HEK293 (cell line): ENCODE measurements at regions not wholly inside any gene's neighbourhood (a gene's known extent, or its start where the extent isn't known, plus 50 kb on each side); places are given as distances from the start of the nearest gene placed in this dataset.

ENCODE experiments used
- SP3 ChIP-seq: fragments of 450-650 bp; formaldehyde crosslinking; IDR thresholded peaks from 2 replicates; pipeline ENCODE4 v1.5.1; 2016; ENCODE audit warnings: missing biosample characterization, missing genetic modification characterization
- ZNF335 ChIP-seq: fragments of 450-650 bp; formaldehyde crosslinking; conservative IDR thresholded peaks from 2 replicates; pipeline ENCODE4 v1.5.1; 2016; ENCODE audit warnings: missing biosample characterization, missing genetic modification characterization
- ZNF416 ChIP-seq: fragments of 450-650 bp; formaldehyde crosslinking; IDR thresholded peaks from 2 replicates; pipeline ENCODE4 v1.5.1; 2016; ENCODE audit warnings: missing biosample characterization, missing genetic modification characterization

DNA sequence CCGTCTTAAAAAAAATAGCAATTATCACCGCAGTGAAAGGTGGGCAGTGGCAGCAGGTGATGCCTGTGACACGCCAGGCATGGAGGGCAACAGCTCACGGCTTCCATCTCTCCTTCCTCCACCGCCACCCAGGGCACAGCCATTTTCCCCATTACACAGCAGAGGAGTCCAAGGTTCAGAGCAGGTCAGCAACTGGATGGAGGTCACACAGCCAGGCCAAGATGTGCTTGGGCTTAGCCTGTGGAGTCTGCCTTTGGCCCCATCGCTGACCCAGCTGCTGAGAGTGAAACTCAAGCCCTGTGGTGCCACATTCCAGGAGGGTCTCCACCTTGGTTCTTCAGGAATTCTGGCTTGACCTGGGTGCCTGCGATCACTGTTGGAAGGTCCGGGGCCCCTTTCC is 411.1 kb downstream of the SHANK2 start:
- TF ChIP-seq ZNF416 (tag by site-specific recombination) (no peak), ZNF335 (tag by site-specific recombination) (no peak), SP3 (tag by site-specific recombination) (no peak)
